ENCODE measurements at regions not wholly inside any gene's neighbourhood (a gene's known extent, or its start where the extent isn't known, plus 50 kb on each side); places are given as distances from the start of the nearest gene placed in this dataset.
"Not testable (repeated sequence)": the region's sequence is repeated elsewhere in the genome, so short reads cannot be mapped to it uniquely, and the experiment has no call there.

DNA sequence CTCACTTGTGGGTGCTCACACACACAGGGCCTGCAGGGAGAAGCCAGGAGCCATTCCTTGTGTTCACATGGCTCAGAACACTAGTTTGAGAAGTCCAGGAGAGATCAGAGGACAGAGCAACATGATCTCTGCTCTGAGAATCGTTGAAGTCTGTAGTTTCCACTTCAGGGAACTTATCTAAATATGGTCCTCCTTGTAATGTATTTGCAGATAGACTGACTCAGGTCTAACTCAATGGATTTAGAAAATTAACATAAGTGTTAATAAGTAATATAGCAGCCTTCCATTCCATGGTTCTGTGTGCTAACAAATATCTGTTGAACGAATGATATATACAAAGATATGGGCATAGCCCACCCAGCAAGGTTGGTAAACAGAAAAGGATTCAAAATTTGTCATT is 119.8 kb upstream of the STARD13 start:
- no peak for ATAC-seq
- DNase-seq: no peak
- intact Hi-C loops (cut with DNase I, micrococcal nuclease): no loop called here

DNA sequence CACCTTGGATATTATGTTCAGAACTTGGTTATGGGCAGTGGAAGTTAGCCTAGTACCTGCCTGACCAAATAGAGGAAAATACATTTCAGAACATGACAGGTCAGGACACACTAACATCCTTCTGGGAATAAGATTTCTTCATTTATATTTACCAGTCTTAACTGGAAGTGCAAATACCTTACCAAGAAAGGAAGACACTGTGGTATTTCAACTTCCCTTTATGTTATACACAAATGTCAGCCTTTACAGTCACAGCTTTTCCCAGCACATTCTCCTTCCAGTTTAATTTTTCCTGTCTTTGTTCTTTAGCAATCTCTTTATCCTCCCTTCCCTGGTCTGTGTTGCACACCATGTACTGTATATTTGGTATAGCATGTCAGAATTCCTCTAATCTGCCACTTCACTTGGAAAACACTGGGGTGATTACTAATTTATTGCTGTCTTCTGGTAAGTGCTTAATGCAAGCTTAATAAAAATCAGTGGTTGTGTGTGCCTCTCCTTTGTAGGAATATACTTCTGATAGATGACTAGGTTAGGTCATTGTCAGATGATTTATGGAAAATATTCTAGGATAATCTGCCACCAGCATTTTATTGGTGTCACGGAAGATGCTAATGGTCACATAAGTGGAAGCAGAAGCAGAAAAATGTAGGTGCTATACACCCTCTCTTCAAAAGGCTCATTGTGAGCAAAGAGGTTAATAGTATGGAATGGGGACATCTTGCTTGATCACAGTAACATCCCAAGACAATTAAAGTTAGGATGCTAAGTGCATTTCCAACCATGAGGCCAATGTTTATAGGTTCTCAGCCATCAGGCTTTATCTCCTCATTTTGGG is 124.3 kb upstream of the STARD13 start:
- no peak for ATAC-seq
- intact Hi-C loops (cut with DNase I, micrococcal nuclease): no loop called here
- no peak for DNase-seq

DNA sequence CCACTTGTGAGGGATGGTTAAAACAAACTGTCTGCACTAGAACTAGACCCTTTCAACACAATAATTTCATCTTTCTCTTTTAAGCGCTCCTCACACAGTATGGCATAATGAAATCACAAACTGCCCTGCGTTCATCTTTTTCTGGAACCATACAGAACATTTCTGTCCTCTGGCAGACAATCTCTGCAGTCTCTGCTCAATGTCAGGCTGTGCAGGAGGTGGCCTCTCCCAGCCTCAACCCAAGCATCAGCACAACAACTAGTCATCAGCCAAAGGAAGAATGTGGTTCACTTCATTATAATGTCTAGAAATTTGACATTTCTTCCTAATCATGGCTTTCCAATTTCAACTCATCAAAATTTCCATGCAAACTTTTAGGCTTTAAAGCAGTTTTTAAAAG is 125.1 kb upstream of the STARD13 start:
- DNase-seq (no peak), ATAC-seq (no peak)
- intact Hi-C loops (cut with DNase I, micrococcal nuclease): no loop called here

DNA sequence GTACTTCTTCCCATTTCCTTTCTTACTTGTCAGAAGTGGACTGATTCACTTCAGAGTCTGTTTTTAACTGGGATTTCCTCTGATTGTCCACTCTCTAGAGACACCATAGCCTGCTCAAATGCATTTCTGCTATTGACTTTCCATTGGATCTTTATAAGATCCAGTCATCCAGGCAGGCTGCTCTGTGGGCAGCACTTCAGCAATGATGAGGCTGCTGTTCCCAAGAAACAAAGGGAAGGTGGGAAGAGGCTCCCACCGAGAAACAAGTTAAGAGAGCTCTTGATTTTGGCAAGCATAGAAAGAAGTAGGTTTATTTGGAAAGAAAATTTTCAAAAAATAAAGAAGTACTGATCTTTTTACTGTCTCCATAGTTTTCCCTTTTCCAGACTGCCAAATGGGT is 125.8 kb upstream of the STARD13 start:
- DNase-seq (no peak), ATAC-seq (no peak)
- intact Hi-C loops (cut with DNase I, micrococcal nuclease): no loop called here

DNA sequence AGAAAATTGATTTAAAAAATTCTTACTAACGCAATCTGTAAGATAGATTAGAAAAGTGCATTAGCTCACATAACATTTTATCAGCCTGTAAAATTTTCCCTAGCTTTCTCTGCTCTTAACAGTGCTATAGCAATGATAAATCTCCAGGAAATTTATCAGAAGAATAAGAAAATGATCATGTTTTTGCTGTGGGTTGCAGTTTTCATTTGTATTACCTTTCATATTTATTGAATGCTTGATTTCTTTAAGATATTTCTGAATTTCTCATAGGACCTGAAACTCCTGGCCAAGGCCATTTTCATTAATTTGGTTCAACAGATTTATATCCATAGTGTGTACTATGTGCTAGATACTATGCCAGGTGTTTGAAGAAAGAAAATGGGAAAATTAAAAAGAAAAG is 130.3 kb upstream of the STARD13 start:
- ATAC-seq (no peak), DNase-seq (no peak)
- intact Hi-C loops (cut with DNase I, micrococcal nuclease): no loop called here

DNA sequence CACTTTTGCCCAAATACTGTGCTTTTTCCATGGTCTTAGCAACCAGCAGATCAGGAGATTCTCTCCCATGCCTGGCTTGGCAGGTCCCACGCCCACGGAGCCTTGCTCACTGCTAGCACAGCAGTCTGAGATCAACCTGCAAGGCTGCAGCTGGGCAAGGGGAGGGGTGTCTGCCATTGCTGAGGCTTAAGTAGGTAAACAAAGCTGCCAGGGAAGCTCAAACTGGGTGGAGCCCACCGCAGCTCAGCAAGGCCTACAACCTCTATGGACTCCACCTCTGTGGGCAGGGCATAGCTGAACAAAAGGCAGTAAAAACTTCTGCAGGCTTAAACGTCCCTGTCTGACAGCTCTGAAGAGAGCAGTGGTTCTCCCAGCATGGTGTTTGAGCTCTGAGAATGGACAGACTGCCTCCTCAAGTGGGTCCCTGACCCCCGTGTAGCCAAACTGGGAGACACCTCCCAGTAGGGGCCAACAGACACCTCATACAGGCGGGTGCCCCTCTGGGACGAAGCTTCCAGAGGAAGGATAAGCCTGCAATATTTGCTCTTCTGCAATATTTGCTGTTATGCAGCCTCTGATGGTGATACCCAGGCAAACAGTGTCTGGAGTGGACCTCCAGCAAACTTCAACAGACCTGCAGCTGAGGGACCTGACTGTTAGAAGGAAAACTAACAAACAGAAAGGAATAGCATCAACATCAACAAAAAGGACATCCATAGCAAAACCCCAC is 132.8 kb upstream of the STARD13 start:
- intact Hi-C loops (cut with DNase I, micrococcal nuclease); DNase-seq; ATAC-seq: not testable (repeated sequence)

DNA sequence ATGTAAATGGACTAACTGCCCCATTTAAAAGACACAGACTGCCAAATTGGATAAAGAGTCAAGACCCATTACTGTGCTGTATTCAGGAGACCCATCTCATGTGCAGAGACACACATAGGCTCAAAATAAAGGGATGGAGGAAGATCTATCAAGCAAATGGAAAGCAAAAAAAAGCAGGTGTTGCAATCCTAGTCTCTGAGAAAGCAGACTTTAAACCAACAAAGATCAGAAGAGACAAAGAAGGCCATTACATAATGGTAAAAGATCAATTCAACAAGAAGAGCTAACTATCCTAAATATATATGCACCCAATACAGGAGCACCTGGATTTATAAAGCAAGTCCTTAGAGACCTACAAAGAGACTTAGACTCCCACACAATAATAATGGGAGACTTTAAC is 134.6 kb upstream of the STARD13 start:
- intact Hi-C loops (cut with DNase I, micrococcal nuclease); DNase-seq; ATAC-seq: not testable (repeated sequence)

DNA sequence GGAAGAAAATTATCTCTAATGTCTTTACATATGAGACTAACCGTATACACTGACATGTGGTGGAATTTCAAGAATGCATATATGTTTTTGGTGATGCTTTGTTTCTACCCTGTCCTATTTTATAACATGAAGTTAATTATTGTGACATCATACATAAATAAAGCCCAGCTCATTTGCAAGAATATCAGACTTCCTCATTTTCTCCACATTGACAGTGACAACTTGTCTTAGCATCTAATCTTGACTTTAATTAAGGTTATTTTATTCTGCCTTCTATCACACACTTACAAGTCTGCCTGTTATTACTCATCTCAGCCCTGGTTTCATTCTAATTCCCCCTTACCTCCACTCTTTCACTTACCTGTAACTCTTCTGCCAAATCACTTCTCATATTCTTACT is 140.6 kb upstream of the STARD13 start:
- intact Hi-C loops (cut with DNase I, micrococcal nuclease): no loop called here
- ATAC-seq (no peak), DNase-seq (no peak)

DNA sequence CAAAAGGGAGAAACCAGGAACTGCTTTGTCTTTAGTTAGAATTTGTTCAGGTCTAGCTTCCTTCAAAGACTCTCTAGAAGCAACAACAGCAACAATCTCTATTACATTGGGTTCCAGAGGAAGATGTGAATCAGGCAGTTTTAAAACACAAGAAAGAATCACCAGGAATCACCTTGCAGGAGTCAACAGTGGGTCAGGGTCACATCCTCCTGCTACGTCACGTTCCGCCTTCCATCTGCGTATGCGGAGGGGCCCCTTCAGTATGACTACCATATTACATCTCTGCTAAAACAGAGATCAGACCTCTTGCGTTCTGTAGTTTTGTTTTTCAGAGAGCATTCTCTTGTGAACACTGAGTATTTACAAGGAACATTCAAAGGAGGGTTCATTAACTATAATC is 147.8 kb upstream of the STARD13 start:
- intact Hi-C loops (cut with DNase I, micrococcal nuclease): no loop called here
- ATAC-seq (no peak), DNase-seq (no peak)

DNA sequence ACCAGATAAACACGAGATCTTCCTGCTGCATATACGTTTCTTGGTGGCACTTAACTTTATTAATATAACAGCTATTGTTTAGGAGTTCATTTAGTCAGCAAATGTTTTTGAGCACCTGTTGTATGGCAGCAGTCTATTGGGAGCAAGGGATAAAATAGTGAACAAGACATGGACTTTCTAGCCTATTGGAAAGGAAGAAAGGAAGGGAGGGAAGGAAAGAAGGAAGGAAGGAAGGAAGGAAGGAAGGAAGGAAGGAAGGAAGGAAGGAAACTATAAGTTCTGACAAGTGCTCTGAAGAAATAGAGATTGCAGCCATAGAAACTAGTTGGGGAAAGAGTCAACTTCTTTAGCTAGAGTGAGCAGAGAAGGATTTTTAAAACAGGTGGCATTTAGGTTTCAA is 149.1 kb upstream of the STARD13 start:
- DNase-seq (no peak), ATAC-seq (no peak)
- intact Hi-C loops (cut with DNase I, micrococcal nuclease): no loop called here

DNA sequence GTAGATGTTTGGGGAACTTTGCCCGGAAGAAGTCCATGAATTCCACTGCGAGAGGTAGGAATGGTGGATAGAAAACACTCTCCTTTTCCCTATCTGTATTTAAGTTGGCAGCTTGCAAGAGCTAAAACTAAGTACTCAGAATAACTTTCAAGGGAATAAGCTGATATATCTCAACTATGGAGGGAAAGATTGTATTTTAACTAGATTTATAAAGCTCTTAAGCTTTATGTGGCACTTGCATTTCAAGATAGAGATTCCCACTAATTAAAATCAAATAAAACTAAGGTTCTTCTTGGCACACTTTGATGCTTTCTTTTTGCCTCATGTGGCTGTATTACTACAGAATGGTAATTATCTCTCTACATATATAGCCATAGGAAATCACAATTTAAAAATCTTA is 149.7 kb upstream of the STARD13 start:
- ATAC-seq (no peak), DNase-seq (no peak)
- intact Hi-C loops (cut with DNase I, micrococcal nuclease): no loop called here

DNA sequence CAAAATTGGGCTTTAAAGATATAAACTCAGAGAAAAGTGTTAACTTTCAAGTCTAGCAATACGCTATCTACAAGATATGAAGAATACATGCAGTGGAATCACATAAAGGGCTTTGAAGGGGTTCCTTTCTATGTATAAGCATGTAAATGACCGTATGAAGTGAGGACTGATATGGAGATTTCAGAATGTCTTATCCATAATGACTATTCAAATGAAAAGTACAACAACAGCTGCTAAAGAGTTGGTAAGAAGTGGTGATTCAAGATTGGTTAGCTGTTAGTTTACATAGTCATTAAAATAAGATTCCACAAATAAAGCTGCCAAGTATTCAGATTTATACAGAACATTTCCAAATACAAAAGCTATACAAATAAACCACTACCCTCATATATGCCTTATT is 153.4 kb upstream of the STARD13 start:
- no peak for DNase-seq
- intact Hi-C loops (cut with DNase I, micrococcal nuclease): no loop called here
- no peak for ATAC-seq

DNA sequence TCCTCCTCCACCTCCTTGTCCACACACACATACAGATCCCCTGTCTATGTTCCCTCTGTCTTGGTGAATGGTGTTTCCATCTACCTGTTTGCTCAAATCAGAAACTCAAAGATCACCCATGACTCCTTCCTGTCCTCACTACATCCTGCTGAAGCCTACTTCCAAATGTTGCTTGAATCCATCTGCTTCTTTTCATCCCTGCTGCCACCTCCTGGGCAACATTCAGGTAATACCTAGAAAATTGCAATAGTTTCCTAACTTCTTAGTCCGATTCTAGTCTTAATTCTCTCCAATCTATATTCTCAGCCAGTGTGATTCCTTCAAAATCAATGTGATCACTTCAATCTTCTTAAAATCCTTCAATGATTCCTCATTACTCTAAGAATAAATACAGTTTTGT is 155.5 kb upstream of the STARD13 start:
- ATAC-seq (peak; percentile 77), DNase-seq (peak in 1 of 2 donors; percentile 37)
- intact Hi-C loops (cut with DNase I, micrococcal nuclease): no loop called here

DNA sequence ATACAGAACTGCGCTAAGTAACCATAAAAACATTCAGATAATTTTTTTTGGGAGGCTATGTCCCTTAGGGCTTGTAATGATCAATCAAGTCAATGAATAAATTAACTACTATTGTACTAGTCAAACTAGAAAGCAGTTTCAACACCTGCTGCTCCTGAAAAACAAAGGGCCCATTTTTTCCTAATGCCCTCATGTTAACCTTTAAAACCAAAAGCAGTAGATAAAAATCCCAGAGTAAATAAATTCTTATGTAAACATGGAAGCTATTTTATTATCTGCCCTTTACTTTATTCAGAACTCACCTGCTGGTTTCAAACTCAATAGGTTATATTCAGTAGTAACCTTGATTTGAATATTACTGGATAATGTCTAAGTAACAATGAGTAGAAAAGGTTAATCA is 159.5 kb upstream of the STARD13 start:
- intact Hi-C loops (cut with DNase I, micrococcal nuclease): no loop called here
- DNase-seq (no peak), ATAC-seq (peak; percentile 66)

DNA sequence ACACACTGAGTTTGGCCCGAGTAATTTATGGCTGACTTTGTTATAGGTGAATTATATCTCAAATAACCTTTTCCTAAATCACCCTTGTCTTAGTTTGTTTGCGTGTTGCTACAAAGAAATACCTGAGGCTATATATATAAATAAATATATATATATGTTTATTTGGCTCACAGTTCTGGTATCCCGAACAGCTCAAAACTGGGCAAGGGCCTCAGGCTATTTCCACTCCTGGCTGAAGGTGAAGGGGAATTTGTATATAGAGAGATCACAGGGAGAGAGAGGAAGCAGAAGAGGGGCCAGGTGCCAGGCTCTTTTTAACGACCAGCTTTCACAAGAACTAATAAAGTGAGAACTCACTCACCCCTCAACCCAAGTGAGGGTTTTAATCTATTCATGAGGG is 159.9 kb upstream of the STARD13 start:
- ATAC-seq (peak; percentile 40), DNase-seq (no peak)
- intact Hi-C loops (cut with DNase I, micrococcal nuclease): no loop called here

DNA sequence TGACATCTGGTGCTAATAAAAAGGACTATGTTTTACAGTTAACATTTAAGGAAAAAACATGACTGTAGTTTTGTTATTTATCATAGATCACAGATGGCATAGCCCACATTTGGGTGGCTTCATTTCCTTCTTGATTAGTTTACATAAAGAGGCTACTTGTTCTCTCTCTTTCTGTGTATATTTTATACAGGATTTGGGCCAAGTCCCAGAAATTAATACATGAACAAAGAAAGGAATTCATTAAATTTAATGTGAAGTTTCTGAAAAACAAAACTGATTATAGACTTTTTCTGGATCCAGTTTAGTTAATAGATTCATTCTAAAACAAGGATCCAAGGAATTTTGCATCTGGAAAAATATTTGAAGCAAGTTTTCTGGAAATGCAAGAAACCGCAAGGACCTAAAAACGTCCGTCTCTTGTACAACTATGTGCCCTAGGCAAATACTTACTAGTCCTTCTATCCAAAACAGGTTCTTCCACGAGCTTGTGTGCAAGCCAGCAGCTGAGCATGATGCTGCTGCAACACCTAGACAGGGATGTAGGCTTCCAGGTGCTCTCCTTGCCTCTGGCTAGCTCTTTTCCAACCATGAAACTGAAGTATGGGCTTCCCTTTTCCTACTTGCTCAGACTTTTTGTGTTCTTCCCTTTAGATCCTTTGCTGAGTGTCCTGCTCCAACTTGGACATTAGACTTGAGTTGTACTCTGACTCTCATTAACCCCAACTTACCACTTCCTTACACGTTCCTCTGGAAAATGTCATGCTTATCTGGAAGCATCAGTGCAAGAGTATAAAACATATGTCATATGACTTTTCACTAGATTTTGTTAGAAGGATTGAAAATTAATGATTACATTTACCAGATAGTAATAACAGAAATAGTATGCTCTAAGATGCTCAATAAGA is 161.5 kb upstream of the STARD13 start:
- DNase-seq (no peak), ATAC-seq (peak; percentile 44)
- intact Hi-C loops (cut with DNase I, micrococcal nuclease): no loop called here

DNA sequence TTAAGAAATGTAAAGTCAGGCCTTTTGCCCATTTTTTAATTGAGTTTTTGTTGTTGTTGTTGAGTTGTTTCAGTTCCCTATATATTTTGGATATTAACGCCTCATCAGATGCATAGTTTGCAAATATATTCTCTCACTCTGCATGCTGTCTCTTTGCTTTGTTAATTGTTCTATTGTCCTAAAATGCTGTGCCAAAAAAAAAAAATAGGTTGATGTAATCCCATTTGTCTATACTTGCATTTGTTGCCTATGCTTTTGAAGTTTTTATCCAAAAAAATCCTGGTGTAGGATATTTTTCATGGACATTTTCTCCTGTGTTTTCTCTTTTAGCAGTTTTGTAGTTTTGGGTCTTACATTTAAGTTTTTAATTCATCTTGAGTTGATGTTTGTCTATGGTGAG is 163.3 kb upstream of the STARD13 start:
- DNase-seq: no peak
- ATAC-seq: no peak
- intact Hi-C loops (cut with DNase I, micrococcal nuclease): no loop called here

DNA sequence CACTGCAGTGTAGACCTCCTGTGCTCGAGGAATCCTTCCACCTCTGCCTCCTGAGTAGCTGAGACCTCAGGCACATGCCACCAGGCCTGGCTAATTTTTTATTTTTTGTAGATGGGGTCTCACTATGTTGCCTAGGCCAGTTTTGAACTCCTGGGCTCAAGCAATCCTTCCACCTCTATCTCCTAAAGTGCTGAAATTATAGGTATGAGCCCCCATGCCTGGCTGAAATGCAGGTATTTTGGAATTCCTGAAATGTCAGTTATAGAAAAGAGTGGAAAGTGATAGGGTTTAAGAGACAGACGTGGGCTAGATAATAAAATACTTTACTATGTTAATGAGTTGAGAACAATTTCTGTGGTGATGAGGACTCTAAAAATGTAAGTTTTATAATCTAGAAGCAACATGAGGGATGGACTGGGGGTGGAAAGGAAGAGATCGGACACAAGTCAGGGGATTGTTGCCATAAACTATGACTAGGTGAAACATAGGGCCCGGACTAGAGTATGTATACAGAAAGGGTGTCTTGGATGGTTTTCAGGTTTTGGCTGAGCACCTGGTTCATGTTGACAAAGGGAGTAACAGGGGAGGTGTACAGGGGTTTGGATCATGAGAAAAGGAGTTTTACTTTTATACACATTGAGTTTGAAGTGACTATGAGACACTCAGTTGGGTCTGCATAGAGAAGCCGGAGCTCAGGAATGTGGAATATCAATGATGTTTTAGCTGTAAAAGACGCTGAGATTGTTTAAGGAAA is 165.6 kb upstream of the STARD13 start:
- intact Hi-C loops (cut with DNase I, micrococcal nuclease): no loop called here
- DNase-seq: no peak
- ATAC-seq: peak; percentile 60

Measured in left colon (tissue), 2 donors.